Fibroblast of gingiva (primary cell): ENCODE measurements at regions not wholly inside any gene's neighbourhood (a gene's known extent, or its start where the extent isn't known, plus 50 kb on each side); places are given as distances from the start of the nearest gene placed in this dataset.
"Not testable (repeated sequence)": the region's sequence is repeated elsewhere in the genome, so short reads cannot be mapped to it uniquely, and the experiment has no call there.

Experiments used
- DNase-seq: peaks from one replicate; pipeline ENCODE4 v3.0.0-alpha.2; 2011; ENCODE audit warnings: low read depth

- DNase-seq, result peak; percentile 51
These were observed 138.3 kb downstream of the PCDH18 start for GRCh38 chr4:137394018-137394417.

- peak; percentile 52 for DNase-seq
These were observed 139.2 kb downstream of the PCDH18 start for GRCh38 chr4:137393044-137393443.

- peak; percentile 84 for DNase-seq
These were observed 141.6 kb downstream of the PCDH18 start for GRCh38 chr4:137390707-137391106.

GRCh38 chr4:137389911-137390520 is 142.3 kb downstream of the PCDH18 start:
- DNase-seq, result peak; percentile 61

GRCh38 chr4:137387924-137388323 is 144.4 kb downstream of the PCDH18 start:
- DNase-seq, result peak; percentile 68

- DNase-seq, result no peak
These were observed 147.8 kb downstream of the PCDH18 start for GRCh38 chr4:137384476-137384875.

GRCh38 chr4:137378821-137379220 is 153.5 kb downstream of the PCDH18 start:
- peak; percentile 64 for DNase-seq

GRCh38 chr4:137378393-137378792 is 153.9 kb downstream of the PCDH18 start:
- DNase-seq, result no peak

GRCh38 chr4:137376312-137376711 is 156.0 kb downstream of the PCDH18 start:
- no peak for DNase-seq

- peak; percentile 42 for DNase-seq
These were observed 157.0 kb downstream of the PCDH18 start for GRCh38 chr4:137375111-137375850.

GRCh38 chr4:137370679-137371078 is 161.6 kb downstream of the PCDH18 start:
- DNase-seq, result no peak

- DNase-seq, result peak; percentile 33
These were observed 162.1 kb downstream of the PCDH18 start for GRCh38 chr4:137370206-137370633.

- peak; percentile 86 for DNase-seq
These were observed 164.7 kb downstream of the PCDH18 start for GRCh38 chr4:137367620-137368019.

GRCh38 chr4:137363496-137363895 is 168.8 kb downstream of the PCDH18 start:
- no peak for DNase-seq

GRCh38 chr4:137361756-137362470 is 170.4 kb downstream of the PCDH18 start:
- no peak for DNase-seq

GRCh38 chr4:137360761-137361160 is 171.5 kb downstream of the PCDH18 start:
- no peak for DNase-seq

GRCh38 chr4:137359691-137360315 is 172.5 kb downstream of the PCDH18 start:
- peak; percentile 85 for DNase-seq

GRCh38 chr4:137354562-137354961 is 177.7 kb downstream of the PCDH18 start:
- not testable (repeated sequence) for DNase-seq

- DNase-seq, result no peak
These were observed 184.9 kb downstream of the PCDH18 start for GRCh38 chr4:137347371-137347770.

GRCh38 chr4:137345597-137345996 is 186.7 kb downstream of the PCDH18 start:
- DNase-seq, result no peak

- no peak for DNase-seq
These were observed 189.1 kb downstream of the PCDH18 start for GRCh38 chr4:137343221-137343620.

- no peak for DNase-seq
These were observed 199.3 kb downstream of the PCDH18 start for GRCh38 chr4:137333031-137333430.
